OCI-LY3 (cell line): ENCODE measurements at regions not wholly inside any gene's neighbourhood (a gene's known extent, or its start where the extent isn't known, plus 50 kb on each side); places are given as distances from the start of the nearest gene placed in this dataset.

Experiments
- EZH2phosphoT487 ChIP-seq: fragments of 200-600 bp; shearing (Covaris generic); IDR thresholded peaks from 2 replicates; pipeline ENCODE4 v1.6.1; 2018; ENCODE audit warnings: antibody characterized with exemption, mixed run types, low read depth
- TF ChIP-seq, protein P1 (sequence below): fragments of 200-600, 300-600 bp; sonication (generic); IDR thresholded peaks from 2 replicates; pipeline ENCODE4 v1.5.1; 2014; ENCODE audit warnings: antibody characterized with exemption, low read length, low read depth

DNA sequence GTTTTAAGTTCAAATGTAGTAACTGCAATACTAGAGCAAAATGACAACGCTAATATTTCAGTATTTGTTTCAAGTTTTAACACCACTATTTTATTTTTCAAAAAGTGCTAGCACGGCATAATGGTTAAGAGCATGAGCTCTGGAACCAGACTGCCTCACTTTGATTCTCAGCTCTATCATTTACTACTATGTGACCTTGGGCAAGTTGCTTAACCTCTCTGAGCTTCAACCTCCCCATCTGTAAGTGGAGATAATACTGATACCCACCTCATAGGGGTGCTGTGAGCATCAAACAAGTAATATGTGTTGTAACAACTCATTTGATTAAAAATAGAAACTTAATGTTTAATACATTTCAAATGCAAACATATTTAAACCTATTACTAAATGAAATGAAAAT lies 115.4 kb upstream of the NPHP3 start:
- TF ChIP-seq, protein P1, sequence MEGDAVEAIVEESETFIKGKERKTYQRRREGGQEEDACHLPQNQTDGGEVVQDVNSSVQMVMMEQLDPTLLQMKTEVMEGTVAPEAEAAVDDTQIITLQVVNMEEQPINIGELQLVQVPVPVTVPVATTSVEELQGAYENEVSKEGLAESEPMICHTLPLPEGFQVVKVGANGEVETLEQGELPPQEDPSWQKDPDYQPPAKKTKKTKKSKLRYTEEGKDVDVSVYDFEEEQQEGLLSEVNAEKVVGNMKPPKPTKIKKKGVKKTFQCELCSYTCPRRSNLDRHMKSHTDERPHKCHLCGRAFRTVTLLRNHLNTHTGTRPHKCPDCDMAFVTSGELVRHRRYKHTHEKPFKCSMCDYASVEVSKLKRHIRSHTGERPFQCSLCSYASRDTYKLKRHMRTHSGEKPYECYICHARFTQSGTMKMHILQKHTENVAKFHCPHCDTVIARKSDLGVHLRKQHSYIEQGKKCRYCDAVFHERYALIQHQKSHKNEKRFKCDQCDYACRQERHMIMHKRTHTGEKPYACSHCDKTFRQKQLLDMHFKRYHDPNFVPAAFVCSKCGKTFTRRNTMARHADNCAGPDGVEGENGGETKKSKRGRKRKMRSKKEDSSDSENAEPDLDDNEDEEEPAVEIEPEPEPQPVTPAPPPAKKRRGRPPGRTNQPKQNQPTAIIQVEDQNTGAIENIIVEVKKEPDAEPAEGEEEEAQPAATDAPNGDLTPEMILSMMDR, result no peak
- no peak for TF ChIP-seq EZH2phosphoT487
